Left lung (tissue), 4 donors: ENCODE measurements at regions not wholly inside any gene's neighbourhood (a gene's known extent, or its start where the extent isn't known, plus 50 kb on each side); places are given as distances from the start of the nearest gene placed in this dataset.
A peak's percentile ranks its signal among the peaks of the same experiment; 100 is the strongest.

Source experiments
- ATAC-seq: fragments of 200-7000 bp; cut with Tn5 transposase; one replicate; pipeline ENCODE4 v1.9.1; 2020; ENCODE audit warnings: moderate library complexity
- DNase-seq, 4 donors: peaks; one replicate each; pipeline ENCODE4 v3.0.0-alpha.2; 2013 to 2020
- H3K27ac ChIP-seq, 2 donors: fragments of 200-600 bp; sonication (generic) in 1 of 2; one replicate each; pipeline versions ENCODE4 v1.5.0 to v1.8.0; 2020 to 2021
- H3K27me3 ChIP-seq, 2 donors: fragments of 200-600 bp; sonication (generic) in 1 of 2; one replicate each; pipeline versions ENCODE4 v1.5.0 to v1.8.0; 2020 to 2021
- H3K36me3 ChIP-seq, 2 donors: fragments of 200-600 bp; sonication (generic) in 1 of 2; one replicate each; pipeline versions ENCODE4 v1.5.0 to v1.8.0; 2020 to 2021
- H3K4me1 ChIP-seq, 2 donors: fragments of 200-600 bp; one replicate each; pipeline ENCODE4 v1.8.0; 2021
- H3K4me3 ChIP-seq, 2 donors: fragments of 200-600 bp; sonication (generic) in 1 of 2; one replicate each; pipeline versions ENCODE4 v1.5.0 to v1.8.0; 2020 to 2021; ENCODE audit warnings: mild to moderate bottlenecking in 1 of 2
- H3K9me3 ChIP-seq, 2 donors: fragments of 200-600 bp; sonication (generic) in 1 of 2; one replicate each; pipeline versions ENCODE4 v1.5.0 to v1.8.0; 2020 to 2021
- CTCF ChIP-seq, 2 donors: fragments of 200-600 bp; sonication (generic) in 1 of 2; IDR thresholded peaks; one replicate each; pipeline versions ENCODE4 v1.5.0 to v1.8.0; 2021; ENCODE audit warnings: antibody characterized with exemption in 2 of 2
- intact Hi-C, 2 donors: fragments of 100-400 bp; cut with DNase I; formaldehyde crosslinking; loops; one replicate each; pipeline versions ENCODE4 v1.11.2 to v1.14.2; 2022
- donor health status: DM: no; HTN: yes; CAD: no.
- donor health status: DM: no; HTN: no; CAD: no.

GRCh38 chr12:5374713-5375112 is 57.2 kb upstream of the NTF3 start:
- no peaks in the 10 kb centered on the region for H3K4me1 ChIP-seq

GRCh38 chr12:5375547-5376295 is 56.2 kb upstream of the NTF3 start:
- no peak overlapping the region for H3K27ac ChIP-seq
- H3K27me3 ChIP-seq: no peaks in the 10 kb centered on the region
- DNase-seq: no peak
- no peak for ATAC-seq
- no peaks in the 10 kb centered on the region for H3K36me3 ChIP-seq
- no peaks in the 10 kb centered on the region for H3K4me1 ChIP-seq
- no peaks in the 10 kb centered on the region for H3K9me3 ChIP-seq
- TF ChIP-seq CTCF (IDR thresholded peaks at IDR 0.05): no peak
- intact Hi-C loops: no loop called here
- H3K4me3 ChIP-seq: no peak overlapping the region

More at GRCh38 chr12:5374713-5375112, 57.2 kb upstream of the NTF3 start:
- intact Hi-C loops: no loop called here
- no peaks in the 10 kb centered on the region for H3K9me3 ChIP-seq
- H3K36me3 ChIP-seq: no peaks in the 10 kb centered on the region
- H3K27ac ChIP-seq: no peak overlapping the region
- H3K4me3 ChIP-seq: no peak overlapping the region
- H3K27me3 ChIP-seq: no peaks in the 10 kb centered on the region
- no peak for TF ChIP-seq CTCF (IDR thresholded peaks at IDR 0.05)
- ATAC-seq (no peak), DNase-seq (no peak)

- intact Hi-C loops: no loop called here
- no peaks in the 10 kb centered on the region for H3K36me3 ChIP-seq
- ATAC-seq (no peak), DNase-seq (peak in 1 of 4 donors; percentile 15)
- no peak for TF ChIP-seq CTCF (IDR thresholded peaks at IDR 0.05)
- H3K27me3 ChIP-seq: no peaks in the 10 kb centered on the region
- no peaks in the 10 kb centered on the region for H3K4me1 ChIP-seq
- H3K9me3 ChIP-seq: no peaks in the 10 kb centered on the region
- no peak overlapping the region for H3K27ac ChIP-seq
- no peak overlapping the region for H3K4me3 ChIP-seq
Observed at GRCh38 chr12:5376591-5377207, 55.2 kb upstream of the NTF3 start.

GRCh38 chr12:5377997-5378592 is 53.8 kb upstream of the NTF3 start:
- Histone ChIP-seq H3K27me3 (no peaks in the 10 kb centered on the region), H3K36me3 (no peaks in the 10 kb centered on the region), H3K4me3 (no peak overlapping the region), H3K27ac (no peak overlapping the region), H3K4me1 (no peaks in the 10 kb centered on the region), H3K9me3 (no peaks in the 10 kb centered on the region)
- no peak for ATAC-seq
- intact Hi-C loops: no loop called here
- DNase-seq: no peak
- TF ChIP-seq CTCF (IDR thresholded peaks at IDR 0.05): no peak

- no peaks in the 10 kb centered on the region for H3K4me1 ChIP-seq
- H3K27ac ChIP-seq: no peak overlapping the region
- no peaks in the 10 kb centered on the region for H3K27me3 ChIP-seq
- H3K36me3 ChIP-seq: no peaks in the 10 kb centered on the region
- no peak for TF ChIP-seq CTCF (IDR thresholded peaks at IDR 0.05)
- ATAC-seq: no peak
- H3K9me3 ChIP-seq: no peaks in the 10 kb centered on the region
- intact Hi-C loops: no loop called here
- H3K4me3 ChIP-seq: no peak overlapping the region
- DNase-seq: no peak
Observed at GRCh38 chr12:5379749-5380496, 52.0 kb upstream of the NTF3 start.
